ENCODE measurements at regions not wholly inside any gene's neighbourhood (a gene's known extent, or its start where the extent isn't known, plus 50 kb on each side); places are given as distances from the start of the nearest gene placed in this dataset.

- TF ChIP-seq TAF1 (IDR thresholded peaks at IDR 0.05; ENCODE audit: low read depth) = no peak
- TF ChIP-seq ZBTB7A (IDR thresholded peaks at IDR 0.05; ENCODE audit: low read depth) = no peak
- TF ChIP-seq EP300 (IDR thresholded peaks at IDR 0.05; ENCODE audit: borderline replicate concordance) = no peak
- TF ChIP-seq TCF12 (IDR thresholded peaks at IDR 0.05; ENCODE audit: low read depth) = no peak
- TF ChIP-seq YY1 (IDR thresholded peaks at IDR 0.05; ENCODE audit: low read depth) = no peak
- no peak for TF ChIP-seq RAD21 (IDR thresholded peaks at IDR 0.05; ENCODE audit: low read depth)
- no peak for TF ChIP-seq REST (IDR thresholded peaks at IDR 0.05; ENCODE audit: low read depth)
- TF ChIP-seq MAX (IDR thresholded peaks at IDR 0.05) = no peak
- TF ChIP-seq CREB1 (IDR thresholded peaks at IDR 0.05; ENCODE audit: low read depth) = no peak
- no peak for TF ChIP-seq CEBPB (IDR thresholded peaks at IDR 0.05)
- no peak for TF ChIP-seq USF1 (IDR thresholded peaks at IDR 0.05)
These were observed 1708.2 kb upstream of the CDH6 start for GRCh38 chr5:29485333-29485732.

Data from Ishikawa (cell line).